Fibroblast of skin of right quadriceps (primary cell): ENCODE measurements at regions not wholly inside any gene's neighbourhood (a gene's known extent, or its start where the extent isn't known, plus 50 kb on each side); places are given as distances from the start of the nearest gene placed in this dataset.
A peak's percentile ranks its signal among the peaks of the same experiment; 100 is the strongest.

Source experiments
- DNase-seq: peaks from one replicate; pipeline ENCODE4 v3.0.0-alpha.2; 2013

GRCh38 chr14:61226015-61226654 lies 55.0 kb downstream of the TMEM30B start:
- peak; percentile 80 for DNase-seq

GRCh38 chr14:61225344-61225743 lies 55.8 kb downstream of the TMEM30B start:
- DNase-seq: no peak

GRCh38 chr14:61223552-61223951 lies 57.6 kb downstream of the TMEM30B start:
- DNase-seq: no peak

GRCh38 chr14:61222388-61222787 lies 58.8 kb downstream of the TMEM30B start:
- DNase-seq: peak; percentile 67

- DNase-seq: no peak
These were observed 59.2 kb downstream of the TMEM30B start for GRCh38 chr14:61221906-61222305.

- no peak for DNase-seq
These were observed 61.5 kb downstream of the TMEM30B start for GRCh38 chr14:61219673-61220072.

GRCh38 chr14:61219256-61219655 lies 61.9 kb downstream of the TMEM30B start:
- no peak for DNase-seq

GRCh38 chr14:61218767-61219166 lies 62.4 kb downstream of the TMEM30B start:
- peak; percentile 77 for DNase-seq

- no peak for DNase-seq
These were observed 63.0 kb downstream of the TMEM30B start for GRCh38 chr14:61218157-61218556.

- no peak for DNase-seq
These were observed 63.6 kb downstream of the TMEM30B start for GRCh38 chr14:61217516-61217915.

GRCh38 chr14:61215222-61216020 lies 65.7 kb downstream of the TMEM30B start:
- DNase-seq: peak; percentile 30

- peak; percentile 74 for DNase-seq
These were observed 67.2 kb downstream of the TMEM30B start for GRCh38 chr14:61213920-61214319.

GRCh38 chr14:61213191-61213621 lies 67.9 kb downstream of the TMEM30B start:
- peak; percentile 93 for DNase-seq

GRCh38 chr14:61212546-61212945 lies 68.6 kb downstream of the TMEM30B start:
- no peak for DNase-seq

GRCh38 chr14:61211476-61212255 lies 69.5 kb downstream of the TMEM30B start:
- DNase-seq: no peak

GRCh38 chr14:61203081-61203753 lies 77.9 kb downstream of the TMEM30B start:
- DNase-seq: no peak

- no peak for DNase-seq
These were observed 79.0 kb downstream of the TMEM30B start for GRCh38 chr14:61202124-61202523.

GRCh38 chr14:61201171-61201570 lies 80.0 kb downstream of the TMEM30B start:
- DNase-seq: no peak

- DNase-seq: no peak
These were observed 83.7 kb downstream of the TMEM30B start for GRCh38 chr14:61197416-61197815.

- no peak for DNase-seq
These were observed 84.3 kb downstream of the TMEM30B start for GRCh38 chr14:61196792-61197191.

GRCh38 chr14:61196034-61196433 lies 85.1 kb downstream of the TMEM30B start:
- DNase-seq: no peak

- DNase-seq: no peak
These were observed 87.7 kb downstream of the TMEM30B start for GRCh38 chr14:61193476-61193875.

- DNase-seq: peak; percentile 88
These were observed 88.1 kb downstream of the TMEM30B start for GRCh38 chr14:61192989-61193388.
